BJ (cell line): ENCODE measurements at regions not wholly inside any gene's neighbourhood (a gene's known extent, or its start where the extent isn't known, plus 50 kb on each side); places are given as distances from the start of the nearest gene placed in this dataset.

Source experiments
- CTCF ChIA-PET: fragments of 350-600 bp; formaldehyde crosslinking; extraction: SDS; loops from one replicate; lab custom pipeline; 2021; ENCODE audit warnings: antibody characterized with exemption, inconsistent platforms; lab: Yijun Ruan, JAX
- POLR2A ChIA-PET: fragments of 300-600 bp; sonication (Branson Sonifier 250); formaldehyde crosslinking; extraction: SDS; loops from one replicate; lab custom pipeline; 2021; ENCODE audit warnings: antibody characterized with exemption; lab: Charles Lee
- DNase-seq: peaks from one replicate; pipeline ENCODE4 v3.0.0-alpha.2; 2011; ENCODE audit warnings: low read depth
- H3K27me3 ChIP-seq: 2 replicates; pipeline ENCODE4 v1.6.0; 2011; ENCODE audit warnings: low read length; ENCODE audit not compliant: control insufficient read depth, insufficient read depth
- H3K36me3 ChIP-seq: 2 replicates; pipeline ENCODE4 v1.5.1; 2011; ENCODE audit warnings: low read length; ENCODE audit not compliant: control insufficient read depth, insufficient read depth
- H3K4me3 ChIP-seq: 2 replicates; pipeline ENCODE4 v1.5.1; 2011; ENCODE audit warnings: low read depth, mild to moderate bottlenecking, control low read depth, low read length
- TF ChIP-seq, protein P1 (sequence below): IDR thresholded peaks from 2 replicates; pipeline ENCODE4 v1.5.1; 2011; ENCODE audit warnings: low read depth, mild to moderate bottlenecking, control low read depth, inconsistent platforms, low read length, moderate library complexity; ENCODE audit not compliant: insufficient read depth

DNA sequence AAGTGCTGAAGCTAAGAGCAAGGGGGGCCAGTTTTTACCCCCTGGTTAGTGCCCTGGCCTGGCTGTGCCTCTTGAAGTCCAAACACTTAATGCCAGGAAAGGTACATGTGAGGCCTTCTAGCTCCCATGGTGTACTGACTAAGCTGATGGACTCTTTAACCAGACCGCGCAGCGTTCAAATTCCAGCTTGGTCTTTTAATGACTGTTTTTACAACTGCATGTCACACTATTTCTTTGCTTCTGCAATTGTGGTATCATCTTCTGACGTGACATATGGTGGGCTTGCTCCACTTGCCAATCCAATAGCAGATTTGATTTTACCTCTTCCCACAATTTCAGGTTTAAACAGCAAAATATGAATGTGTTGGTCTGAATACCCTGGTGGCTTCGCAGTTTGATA, 197.3 kb downstream of the HUNK start:
- ChIA-PET POLR2A (no interaction called here), CTCF (interaction anchor here (1.0 kb wide), 1 partner anchor 9 kb away, joined by 3 read pairs; no protein-coding TSS in a partner anchor)
- no peaks in the 10 kb centered on the region for H3K36me3 ChIP-seq
- H3K27me3 ChIP-seq, result no peaks in the 10 kb centered on the region
- no peak overlapping the region for H3K4me3 ChIP-seq
- TF ChIP-seq, protein P1, sequence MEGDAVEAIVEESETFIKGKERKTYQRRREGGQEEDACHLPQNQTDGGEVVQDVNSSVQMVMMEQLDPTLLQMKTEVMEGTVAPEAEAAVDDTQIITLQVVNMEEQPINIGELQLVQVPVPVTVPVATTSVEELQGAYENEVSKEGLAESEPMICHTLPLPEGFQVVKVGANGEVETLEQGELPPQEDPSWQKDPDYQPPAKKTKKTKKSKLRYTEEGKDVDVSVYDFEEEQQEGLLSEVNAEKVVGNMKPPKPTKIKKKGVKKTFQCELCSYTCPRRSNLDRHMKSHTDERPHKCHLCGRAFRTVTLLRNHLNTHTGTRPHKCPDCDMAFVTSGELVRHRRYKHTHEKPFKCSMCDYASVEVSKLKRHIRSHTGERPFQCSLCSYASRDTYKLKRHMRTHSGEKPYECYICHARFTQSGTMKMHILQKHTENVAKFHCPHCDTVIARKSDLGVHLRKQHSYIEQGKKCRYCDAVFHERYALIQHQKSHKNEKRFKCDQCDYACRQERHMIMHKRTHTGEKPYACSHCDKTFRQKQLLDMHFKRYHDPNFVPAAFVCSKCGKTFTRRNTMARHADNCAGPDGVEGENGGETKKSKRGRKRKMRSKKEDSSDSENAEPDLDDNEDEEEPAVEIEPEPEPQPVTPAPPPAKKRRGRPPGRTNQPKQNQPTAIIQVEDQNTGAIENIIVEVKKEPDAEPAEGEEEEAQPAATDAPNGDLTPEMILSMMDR, result no peak
- no peak for DNase-seq

GRCh38 chr21:32065654-32066053, 192.8 kb downstream of the HUNK start:
- Histone ChIP-seq H3K27me3 (no peaks in the 10 kb centered on the region), H3K4me3 (no peak overlapping the region), H3K36me3 (no peaks in the 10 kb centered on the region)
- DNase-seq, result no peak
- ChIA-PET CTCF (interaction anchor here (1.4 kb wide), 1 partner anchor 17 kb away, joined by 4 read pairs; no protein-coding TSS in a partner anchor), POLR2A (no interaction called here)
- TF ChIP-seq, protein P1, result no peak

GRCh38 chr21:32064281-32064910, 191.6 kb downstream of the HUNK start:
- H3K36me3 ChIP-seq, result no peaks in the 10 kb centered on the region
- no peak for DNase-seq
- TF ChIP-seq, protein P1, result no peak
- no peak overlapping the region for H3K4me3 ChIP-seq
- no peaks in the 10 kb centered on the region for H3K27me3 ChIP-seq
- POLR2A ChIA-PET, result no interaction called here
- CTCF ChIA-PET, result interaction anchor here (0.8 kb wide), 1 partner anchor 66 kb away, joined by 3 read pairs; no protein-coding TSS in a partner anchor

DNA sequence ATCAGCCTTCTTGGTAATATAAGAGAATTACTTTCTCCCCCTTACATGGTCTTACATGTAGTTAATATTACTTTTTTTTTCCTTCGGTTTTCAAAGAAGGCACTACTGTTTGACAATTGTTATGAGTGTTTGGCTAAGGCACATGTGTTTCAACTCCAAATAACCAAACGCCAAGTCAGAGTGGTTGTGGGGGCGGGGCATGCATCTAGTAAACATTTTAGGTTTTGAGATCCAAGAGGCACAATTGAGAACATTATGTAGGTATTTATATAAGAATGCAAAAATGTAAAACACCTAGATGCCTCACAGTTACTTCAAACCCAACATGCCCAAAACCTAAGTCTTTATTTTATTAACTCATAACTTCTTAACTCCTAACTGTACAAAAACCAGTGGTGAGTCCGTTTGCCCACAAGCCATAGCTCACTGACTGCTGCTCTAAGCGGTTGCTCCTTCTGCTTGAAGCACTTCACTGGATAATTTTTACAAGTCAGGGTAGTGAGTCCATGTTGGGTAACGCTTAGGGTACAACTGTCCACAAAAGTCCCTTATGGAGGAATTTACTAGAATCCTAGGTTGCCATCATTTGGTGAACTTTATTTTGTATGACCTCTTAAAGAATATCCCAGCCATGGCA, 189.9 kb downstream of the HUNK start:
- DNase-seq, result no peak
- ChIA-PET CTCF (no interaction called here), POLR2A (no interaction called here)
- no peaks in the 10 kb centered on the region for H3K36me3 ChIP-seq
- H3K27me3 ChIP-seq, result no peaks in the 10 kb centered on the region
- TF ChIP-seq, protein P1, result no peak
- no peak overlapping the region for H3K4me3 ChIP-seq

DNA sequence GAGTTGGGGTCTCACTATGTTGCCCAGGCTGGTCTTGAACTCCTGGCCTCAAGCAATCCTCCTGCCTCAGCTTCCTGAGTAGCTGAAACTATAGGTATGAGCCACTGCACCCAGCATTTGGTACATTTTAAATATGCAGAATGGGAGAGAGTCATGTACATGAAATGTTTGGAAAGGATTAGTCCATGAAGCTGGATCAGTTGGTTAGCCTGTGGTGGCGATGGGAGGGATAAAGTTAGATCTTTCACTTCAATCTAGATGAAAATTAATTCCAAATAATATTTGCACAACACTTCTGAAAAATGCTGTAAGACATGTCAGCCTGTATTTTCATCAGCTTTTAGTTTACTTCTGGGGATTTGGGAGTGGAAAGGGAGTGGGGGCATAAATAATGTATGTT, 188.9 kb downstream of the HUNK start:
- ChIA-PET POLR2A (no interaction called here), CTCF (no interaction called here)
- Histone ChIP-seq H3K36me3 (no peaks in the 10 kb centered on the region), H3K4me3 (no peak overlapping the region), H3K27me3 (no peaks in the 10 kb centered on the region)
- DNase-seq, result no peak
- TF ChIP-seq, protein P1, result no peak
